BJ (cell line): ENCODE measurements at regions not wholly inside any gene's neighbourhood (a gene's known extent, or its start where the extent isn't known, plus 50 kb on each side); places are given as distances from the start of the nearest gene placed in this dataset.

Experiments used
- CTCF ChIA-PET: fragments of 350-600 bp; formaldehyde crosslinking; extraction: SDS; loops from one replicate; lab custom pipeline; 2021; ENCODE audit warnings: antibody characterized with exemption, inconsistent platforms; lab: Yijun Ruan, JAX
- POLR2A ChIA-PET: fragments of 300-600 bp; sonication (Branson Sonifier 250); formaldehyde crosslinking; extraction: SDS; loops from one replicate; lab custom pipeline; 2021; ENCODE audit warnings: antibody characterized with exemption; lab: Charles Lee
- DNase-seq: peaks from one replicate; pipeline ENCODE4 v3.0.0-alpha.2; 2011; ENCODE audit warnings: low read depth
- H3K27me3 ChIP-seq: 2 replicates; pipeline ENCODE4 v1.6.0; 2011; ENCODE audit warnings: low read length; ENCODE audit not compliant: control insufficient read depth, insufficient read depth
- H3K36me3 ChIP-seq: 2 replicates; pipeline ENCODE4 v1.5.1; 2011; ENCODE audit warnings: low read length; ENCODE audit not compliant: control insufficient read depth, insufficient read depth
- H3K4me3 ChIP-seq: 2 replicates; pipeline ENCODE4 v1.5.1; 2011; ENCODE audit warnings: low read depth, mild to moderate bottlenecking, control low read depth, low read length
- TF ChIP-seq, protein P1 (sequence below): IDR thresholded peaks from 2 replicates; pipeline ENCODE4 v1.5.1; 2011; ENCODE audit warnings: low read depth, mild to moderate bottlenecking, control low read depth, inconsistent platforms, low read length, moderate library complexity; ENCODE audit not compliant: insufficient read depth

DNA sequence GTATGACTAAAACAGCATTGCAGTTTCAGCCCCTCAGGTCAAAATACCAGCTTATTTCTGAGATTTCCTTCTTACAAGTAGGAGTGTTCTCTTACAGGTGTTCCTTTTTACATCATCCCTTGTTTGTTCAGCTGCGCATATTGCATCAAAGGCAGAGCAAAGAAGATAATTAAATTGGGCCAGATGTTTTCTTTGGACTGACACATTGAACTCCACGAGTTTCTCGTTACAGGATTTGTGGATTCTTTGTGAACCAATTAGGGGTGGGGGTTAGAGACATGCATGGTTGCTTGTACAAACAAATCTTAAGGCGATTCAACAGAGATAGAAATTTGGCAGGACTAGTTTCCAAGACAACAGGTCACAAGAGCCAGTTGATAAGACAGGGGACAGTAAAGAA is 95.7 kb downstream of the SPANXN4 start:
- CTCF ChIA-PET = no interaction called here
- H3K27me3 ChIP-seq = no peaks in the 10 kb centered on the region
- no peak overlapping the region for H3K4me3 ChIP-seq
- no peaks in the 10 kb centered on the region for H3K36me3 ChIP-seq
- POLR2A ChIA-PET = no interaction called here
- TF ChIP-seq, protein P1, sequence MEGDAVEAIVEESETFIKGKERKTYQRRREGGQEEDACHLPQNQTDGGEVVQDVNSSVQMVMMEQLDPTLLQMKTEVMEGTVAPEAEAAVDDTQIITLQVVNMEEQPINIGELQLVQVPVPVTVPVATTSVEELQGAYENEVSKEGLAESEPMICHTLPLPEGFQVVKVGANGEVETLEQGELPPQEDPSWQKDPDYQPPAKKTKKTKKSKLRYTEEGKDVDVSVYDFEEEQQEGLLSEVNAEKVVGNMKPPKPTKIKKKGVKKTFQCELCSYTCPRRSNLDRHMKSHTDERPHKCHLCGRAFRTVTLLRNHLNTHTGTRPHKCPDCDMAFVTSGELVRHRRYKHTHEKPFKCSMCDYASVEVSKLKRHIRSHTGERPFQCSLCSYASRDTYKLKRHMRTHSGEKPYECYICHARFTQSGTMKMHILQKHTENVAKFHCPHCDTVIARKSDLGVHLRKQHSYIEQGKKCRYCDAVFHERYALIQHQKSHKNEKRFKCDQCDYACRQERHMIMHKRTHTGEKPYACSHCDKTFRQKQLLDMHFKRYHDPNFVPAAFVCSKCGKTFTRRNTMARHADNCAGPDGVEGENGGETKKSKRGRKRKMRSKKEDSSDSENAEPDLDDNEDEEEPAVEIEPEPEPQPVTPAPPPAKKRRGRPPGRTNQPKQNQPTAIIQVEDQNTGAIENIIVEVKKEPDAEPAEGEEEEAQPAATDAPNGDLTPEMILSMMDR = no peak
- no peak for DNase-seq

DNA sequence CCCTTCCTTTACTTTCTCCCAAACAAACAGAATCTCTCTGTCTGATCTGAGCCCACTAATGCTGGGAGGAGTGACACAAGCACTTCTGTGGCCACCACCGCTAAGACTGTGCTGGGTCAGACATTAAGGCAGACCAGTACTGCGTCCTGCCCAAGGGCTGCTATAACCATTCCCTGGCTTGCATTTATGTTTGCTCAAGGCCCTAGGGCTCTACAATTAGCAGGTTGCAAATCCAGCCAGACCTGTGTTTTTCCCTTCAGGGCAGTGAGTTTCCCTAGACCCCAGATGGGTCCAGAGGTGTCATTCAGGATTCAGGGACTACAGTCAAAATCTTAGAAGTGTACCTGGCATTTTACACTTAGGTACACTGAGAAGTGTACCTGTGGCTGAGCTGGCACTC is 89.7 kb downstream of the SPANXN4 start:
- no peak for DNase-seq
- ChIA-PET CTCF (no interaction called here), POLR2A (no interaction called here)
- TF ChIP-seq, protein P1 = no peak
- H3K4me3 ChIP-seq = no peak overlapping the region
- H3K36me3 ChIP-seq = no peaks in the 10 kb centered on the region
- H3K27me3 ChIP-seq = no peaks in the 10 kb centered on the region

DNA sequence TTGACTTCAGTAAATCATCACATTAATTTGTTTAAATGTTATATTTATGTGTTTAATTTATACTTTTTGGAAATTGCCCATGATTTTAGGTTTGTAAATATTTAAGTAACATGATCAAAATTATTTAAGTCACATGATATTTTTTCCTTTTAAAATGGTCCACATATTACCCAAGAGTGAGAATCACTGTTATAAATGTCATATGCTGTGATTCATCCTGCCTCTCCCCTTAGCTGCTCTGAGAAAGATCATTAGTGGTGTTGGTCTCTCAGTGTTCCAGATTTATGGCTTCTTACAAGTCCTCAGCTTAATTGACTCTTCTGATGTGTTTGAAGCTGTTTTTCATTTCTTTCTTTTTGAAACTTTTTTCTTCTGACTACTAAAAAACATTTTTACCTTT is 70.1 kb downstream of the SPANXN4 start:
- CTCF ChIA-PET = no interaction called here
- TF ChIP-seq, protein P1 = no peak
- no peaks in the 10 kb centered on the region for H3K27me3 ChIP-seq
- POLR2A ChIA-PET = no interaction called here
- H3K4me3 ChIP-seq = no peak overlapping the region
- DNase-seq = no peak
- H3K36me3 ChIP-seq = no peaks in the 10 kb centered on the region

DNA sequence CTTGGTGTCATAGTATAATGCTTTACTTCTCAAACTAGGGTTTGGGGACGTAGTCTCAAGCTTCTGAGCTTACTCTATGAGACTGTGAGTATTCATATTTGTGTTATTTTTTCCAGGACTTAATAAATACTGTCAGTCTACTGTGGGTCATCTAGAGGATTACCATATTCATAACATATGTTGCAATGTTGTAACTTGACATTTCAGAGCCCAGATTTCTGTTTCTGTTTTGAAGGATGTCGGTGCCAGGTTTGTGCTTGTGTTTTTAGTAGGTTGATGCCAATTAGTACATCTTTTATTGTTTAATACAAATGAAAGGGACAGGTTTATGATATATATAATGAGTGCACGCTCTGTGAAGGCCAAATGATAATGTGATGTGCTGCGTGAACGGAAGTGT is 69.6 kb downstream of the SPANXN4 start:
- no peaks in the 10 kb centered on the region for H3K36me3 ChIP-seq
- H3K4me3 ChIP-seq = no peak overlapping the region
- no peaks in the 10 kb centered on the region for H3K27me3 ChIP-seq
- DNase-seq = no peak
- TF ChIP-seq, protein P1 = no peak
- ChIA-PET POLR2A (no interaction called here), CTCF (no interaction called here)

DNA sequence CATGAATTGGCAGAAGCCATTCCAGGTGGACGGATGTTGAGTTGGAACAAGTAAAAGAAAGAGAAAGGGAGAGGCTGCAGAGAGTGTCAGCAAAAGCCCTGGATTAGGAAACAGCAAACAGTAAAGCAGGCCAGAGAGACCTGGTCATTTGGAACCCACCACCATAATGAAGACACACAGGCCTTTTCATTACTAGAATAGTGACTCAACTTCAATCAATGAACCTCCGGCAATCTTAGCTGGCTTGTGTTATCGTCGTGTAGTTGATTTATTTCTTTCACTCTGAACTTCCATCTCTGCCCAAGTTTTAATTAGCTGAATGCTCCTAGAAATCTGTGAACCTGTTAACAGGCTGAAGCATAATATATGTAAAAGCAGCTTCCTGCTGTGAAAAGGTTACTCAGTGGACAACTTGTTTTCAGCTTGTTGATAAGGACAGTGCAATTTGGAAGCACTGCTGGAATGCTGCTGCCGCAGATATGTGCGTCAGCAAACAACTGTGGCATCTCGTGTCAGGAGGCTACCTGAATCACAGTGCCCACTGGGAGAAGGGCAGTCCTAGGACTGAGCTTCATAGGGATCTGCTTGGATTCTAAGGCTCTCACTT is 68.8 kb downstream of the SPANXN4 start:
- POLR2A ChIA-PET = no interaction called here
- no peak for DNase-seq
- Histone ChIP-seq H3K27me3 (no peaks in the 10 kb centered on the region), H3K4me3 (no peak overlapping the region), H3K36me3 (no peaks in the 10 kb centered on the region)
- TF ChIP-seq, protein P1 = no peak
- CTCF ChIA-PET = no interaction called here
